ENCODE measurements at regions not wholly inside any gene's neighbourhood (a gene's known extent, or its start where the extent isn't known, plus 50 kb on each side); places are given as distances from the start of the nearest gene placed in this dataset.

GRCh38 chr3:148420242-148420641 is 277.5 kb upstream of the AGTR1 start:
- Mint-ChIP-seq H3K36me3 (ENCODE audit: low read depth) (no peaks in the 10 kb centered on the region), H3K4me3 (no peak overlapping the region), H3K27me3 (ENCODE audit: low read depth) (no peaks in the 10 kb centered on the region), H3K9me3 (no peaks in the 10 kb centered on the region), H3K27ac (no peak overlapping the region), H3K4me1 (ENCODE audit: low read depth) (no peaks in the 10 kb centered on the region)

- Mint-ChIP-seq H3K4me3 (no peak overlapping the region), H3K27ac (no peak overlapping the region), H3K4me1 (ENCODE audit: low read depth) (no peaks in the 10 kb centered on the region), H3K36me3 (ENCODE audit: low read depth) (no peaks in the 10 kb centered on the region), H3K9me3 (no peaks in the 10 kb centered on the region), H3K27me3 (ENCODE audit: low read depth) (no peaks in the 10 kb centered on the region)
Measured at GRCh38 chr3:148428862-148429605, 268.7 kb upstream of the AGTR1 start.

DNA sequence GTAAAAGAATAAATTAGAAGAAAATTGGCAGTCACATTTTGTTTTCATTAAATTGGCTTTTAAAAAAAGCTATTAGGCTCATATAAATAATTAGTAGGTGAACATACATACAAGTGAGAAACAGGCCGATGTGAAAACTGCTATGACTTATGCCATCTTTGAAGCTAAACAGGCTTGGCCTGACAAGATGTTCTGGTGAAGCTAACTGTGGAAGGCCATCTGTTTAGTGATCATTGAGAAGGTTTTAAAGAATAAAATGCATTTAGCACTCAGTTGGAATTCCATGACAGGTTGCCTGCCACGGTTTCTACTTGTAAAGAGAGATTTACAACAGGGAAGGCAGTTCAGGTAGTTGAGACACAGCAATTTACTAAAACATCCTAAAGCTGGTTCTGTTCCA is 264.0 kb upstream of the AGTR1 start:
- Mint-ChIP-seq H3K27me3 (ENCODE audit: low read depth) (no peaks in the 10 kb centered on the region), H3K4me3 (no peak overlapping the region), H3K4me1 (ENCODE audit: low read depth) (no peaks in the 10 kb centered on the region), H3K36me3 (ENCODE audit: low read depth) (no peaks in the 10 kb centered on the region), H3K9me3 (no peaks in the 10 kb centered on the region), H3K27ac (no peak overlapping the region)

- Mint-ChIP-seq H3K27me3 (ENCODE audit: low read depth) (no peaks in the 10 kb centered on the region), H3K36me3 (ENCODE audit: low read depth) (no peaks in the 10 kb centered on the region)
Measured at GRCh38 chr3:148435534-148435933, 262.2 kb upstream of the AGTR1 start.

GRCh38 chr3:148439254-148439822 is 258.4 kb upstream of the AGTR1 start:
- H3K9me3 Mint-ChIP-seq = no peaks in the 10 kb centered on the region
- H3K36me3 Mint-ChIP-seq (ENCODE audit: low read depth) = no peaks in the 10 kb centered on the region
- no peaks in the 10 kb centered on the region for H3K4me1 Mint-ChIP-seq (ENCODE audit: low read depth)
- no peak overlapping the region for H3K4me3 Mint-ChIP-seq
- no peaks in the 10 kb centered on the region for H3K27me3 Mint-ChIP-seq (ENCODE audit: low read depth)
- no peak overlapping the region for H3K27ac Mint-ChIP-seq

More at GRCh38 chr3:148435534-148435933, 262.2 kb upstream of the AGTR1 start:
- Mint-ChIP-seq H3K4me3 (no peak overlapping the region), H3K4me1 (ENCODE audit: low read depth) (no peaks in the 10 kb centered on the region), H3K9me3 (no peaks in the 10 kb centered on the region), H3K27ac (no peak overlapping the region)

GRCh38 chr3:148441191-148441590 is 256.5 kb upstream of the AGTR1 start:
- Mint-ChIP-seq H3K4me1 (ENCODE audit: low read depth) (no peaks in the 10 kb centered on the region), H3K9me3 (no peaks in the 10 kb centered on the region), H3K27me3 (ENCODE audit: low read depth) (no peaks in the 10 kb centered on the region)

DNA sequence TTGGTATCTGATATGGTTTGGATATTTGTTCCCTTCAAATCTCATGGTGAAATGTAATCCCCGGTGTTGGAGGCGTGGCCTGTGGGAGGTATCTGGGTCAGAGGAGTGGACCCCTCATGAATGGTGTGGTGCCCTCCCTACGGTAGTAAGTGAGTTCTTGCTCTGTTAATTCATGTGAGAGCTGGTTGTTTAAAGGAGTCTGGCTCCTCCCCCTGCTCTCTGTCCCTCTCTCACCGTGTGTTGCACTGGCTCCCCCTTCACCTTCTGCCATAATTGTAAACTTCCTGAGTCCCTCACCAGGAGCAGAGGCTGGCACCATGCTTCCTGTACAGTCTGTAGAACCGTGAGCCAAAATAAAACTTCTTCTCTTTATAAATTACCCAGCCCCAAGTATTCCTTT is 246.9 kb upstream of the AGTR1 start:
- Mint-ChIP-seq H3K27me3 (ENCODE audit: low read depth) (no peaks in the 10 kb centered on the region), H3K36me3 (ENCODE audit: low read depth) (no peaks in the 10 kb centered on the region), H3K9me3 (no peaks in the 10 kb centered on the region), H3K27ac (no peak overlapping the region), H3K4me3 (no peak overlapping the region), H3K4me1 (ENCODE audit: low read depth) (no peaks in the 10 kb centered on the region)

More at GRCh38 chr3:148441191-148441590, 256.5 kb upstream of the AGTR1 start:
- Mint-ChIP-seq H3K36me3 (ENCODE audit: low read depth) (no peaks in the 10 kb centered on the region), H3K4me3 (no peak overlapping the region), H3K27ac (no peak overlapping the region)

- Mint-ChIP-seq H3K4me1 (ENCODE audit: low read depth) (no peaks in the 10 kb centered on the region), H3K27me3 (ENCODE audit: low read depth) (no peaks in the 10 kb centered on the region), H3K4me3 (no peak overlapping the region), H3K36me3 (ENCODE audit: low read depth) (no peaks in the 10 kb centered on the region), H3K27ac (no peak overlapping the region), H3K9me3 (no peaks in the 10 kb centered on the region)
Measured at GRCh38 chr3:148451969-148452368, 245.7 kb upstream of the AGTR1 start.

DNA sequence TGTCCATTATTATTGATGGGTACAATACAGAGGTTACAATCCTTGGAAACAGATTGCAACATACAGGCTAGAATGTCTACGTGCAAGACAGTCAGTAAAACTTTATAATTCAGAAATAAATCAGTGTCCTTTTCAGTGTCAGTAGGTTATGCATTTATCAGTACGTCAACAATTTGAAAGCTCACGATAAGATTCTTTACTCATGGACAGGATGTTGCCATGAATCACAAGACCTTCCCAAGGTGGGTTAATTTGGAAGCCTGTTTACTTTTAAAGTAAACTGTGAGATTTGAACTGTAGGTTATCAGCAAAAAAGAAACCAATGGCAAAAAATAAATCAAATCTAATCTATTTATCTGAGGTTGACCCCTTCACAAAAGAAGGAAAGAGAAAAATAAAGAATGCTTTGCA is 243.9 kb upstream of the AGTR1 start:
- Mint-ChIP-seq H3K4me3 (no peak overlapping the region), H3K27ac (no peak overlapping the region), H3K9me3 (no peaks in the 10 kb centered on the region), H3K4me1 (ENCODE audit: low read depth) (no peaks in the 10 kb centered on the region), H3K27me3 (ENCODE audit: low read depth) (no peaks in the 10 kb centered on the region), H3K36me3 (ENCODE audit: low read depth) (no peaks in the 10 kb centered on the region)

DNA sequence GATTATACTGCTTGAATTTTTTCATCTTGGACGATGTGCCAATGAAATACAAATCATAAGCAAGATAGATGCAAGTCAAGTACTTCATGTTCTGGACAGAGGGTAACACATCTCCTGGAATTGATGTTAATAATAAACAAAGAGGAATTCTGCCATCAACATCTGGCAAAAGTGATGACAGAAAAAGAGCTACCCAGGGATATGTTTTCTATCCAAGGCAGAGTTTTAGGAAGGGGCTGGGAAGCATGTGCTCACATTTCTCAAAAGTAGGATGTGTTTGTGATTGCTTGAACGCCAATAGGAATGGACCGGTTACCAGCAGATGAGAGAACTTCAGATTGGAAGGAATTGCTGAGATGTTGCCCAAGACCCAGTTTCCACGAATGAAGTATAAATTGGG is 242.6 kb upstream of the AGTR1 start:
- no peaks in the 10 kb centered on the region for H3K27me3 Mint-ChIP-seq (ENCODE audit: low read depth)
- no peaks in the 10 kb centered on the region for H3K36me3 Mint-ChIP-seq (ENCODE audit: low read depth)
- H3K9me3 Mint-ChIP-seq = no peaks in the 10 kb centered on the region
- H3K4me3 Mint-ChIP-seq = no peak overlapping the region
- no peak overlapping the region for H3K27ac Mint-ChIP-seq
- H3K4me1 Mint-ChIP-seq (ENCODE audit: low read depth) = no peaks in the 10 kb centered on the region

- Mint-ChIP-seq H3K36me3 (ENCODE audit: low read depth) (no peaks in the 10 kb centered on the region), H3K27me3 (ENCODE audit: low read depth) (no peaks in the 10 kb centered on the region), H3K9me3 (no peaks in the 10 kb centered on the region), H3K27ac (no peak overlapping the region), H3K4me1 (ENCODE audit: low read depth) (no peaks in the 10 kb centered on the region), H3K4me3 (no peak overlapping the region)
Measured at GRCh38 chr3:148457886-148458285, 239.8 kb upstream of the AGTR1 start.

- no peak overlapping the region for H3K27ac Mint-ChIP-seq
- H3K4me3 Mint-ChIP-seq = no peak overlapping the region
- H3K27me3 Mint-ChIP-seq (ENCODE audit: low read depth) = no peaks in the 10 kb centered on the region
- H3K36me3 Mint-ChIP-seq (ENCODE audit: low read depth) = no peaks in the 10 kb centered on the region
- no peaks in the 10 kb centered on the region for H3K4me1 Mint-ChIP-seq (ENCODE audit: low read depth)
- H3K9me3 Mint-ChIP-seq = no peaks in the 10 kb centered on the region
Measured at GRCh38 chr3:148459931-148460513, 237.7 kb upstream of the AGTR1 start.

DNA sequence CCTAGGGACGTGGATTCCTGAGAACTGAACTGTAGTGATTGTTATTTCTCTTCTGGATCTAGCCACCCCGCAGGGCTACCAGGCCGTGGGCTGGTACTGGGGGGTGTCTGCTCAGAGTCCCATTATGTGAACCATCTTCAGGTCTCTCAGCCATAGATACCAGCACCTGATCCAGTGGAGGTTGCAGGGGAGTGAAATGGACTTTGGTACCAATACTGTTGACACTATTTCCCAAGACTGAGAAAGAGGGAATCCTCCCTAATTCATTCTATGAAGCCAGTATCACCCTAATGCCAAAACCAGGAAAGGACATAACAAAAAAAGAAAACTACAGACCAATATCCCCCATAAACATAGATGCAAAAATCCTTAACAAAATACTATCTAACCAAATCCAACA is 237.0 kb upstream of the AGTR1 start:
- Mint-ChIP-seq H3K36me3 (ENCODE audit: low read depth) (no peaks in the 10 kb centered on the region), H3K4me3 (no peak overlapping the region)

DNA sequence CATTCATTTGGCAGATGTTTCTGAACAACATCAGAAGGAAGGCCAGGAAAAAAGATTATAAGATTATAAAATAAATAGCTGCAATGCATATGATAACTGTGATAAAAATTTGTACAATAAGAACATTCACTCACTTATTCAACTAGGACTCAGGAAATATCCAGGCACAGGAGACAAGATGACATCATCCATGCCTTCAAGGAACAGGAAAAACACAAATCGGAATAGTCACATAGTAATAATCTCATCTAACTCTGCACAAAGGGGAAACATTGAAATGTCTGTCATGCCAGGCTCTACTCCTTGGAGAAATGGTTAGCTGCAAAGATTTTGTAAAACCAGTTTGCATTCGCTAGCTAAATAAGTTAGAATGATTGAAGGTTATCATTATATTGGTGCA is 233.5 kb upstream of the AGTR1 start:
- H3K4me1 Mint-ChIP-seq (ENCODE audit: low read depth) = no peaks in the 10 kb centered on the region
- H3K4me3 Mint-ChIP-seq = no peak overlapping the region
- no peak overlapping the region for H3K27ac Mint-ChIP-seq
- H3K9me3 Mint-ChIP-seq = no peaks in the 10 kb centered on the region
- H3K36me3 Mint-ChIP-seq (ENCODE audit: low read depth) = no peaks in the 10 kb centered on the region
- H3K27me3 Mint-ChIP-seq (ENCODE audit: low read depth) = no peaks in the 10 kb centered on the region

More for the DNA sequence above, 237.0 kb upstream of the AGTR1 start:
- no peaks in the 10 kb centered on the region for H3K27me3 Mint-ChIP-seq (ENCODE audit: low read depth)
- H3K4me1 Mint-ChIP-seq (ENCODE audit: low read depth) = no peaks in the 10 kb centered on the region
- no peak overlapping the region for H3K27ac Mint-ChIP-seq
- no peaks in the 10 kb centered on the region for H3K9me3 Mint-ChIP-seq

DNA sequence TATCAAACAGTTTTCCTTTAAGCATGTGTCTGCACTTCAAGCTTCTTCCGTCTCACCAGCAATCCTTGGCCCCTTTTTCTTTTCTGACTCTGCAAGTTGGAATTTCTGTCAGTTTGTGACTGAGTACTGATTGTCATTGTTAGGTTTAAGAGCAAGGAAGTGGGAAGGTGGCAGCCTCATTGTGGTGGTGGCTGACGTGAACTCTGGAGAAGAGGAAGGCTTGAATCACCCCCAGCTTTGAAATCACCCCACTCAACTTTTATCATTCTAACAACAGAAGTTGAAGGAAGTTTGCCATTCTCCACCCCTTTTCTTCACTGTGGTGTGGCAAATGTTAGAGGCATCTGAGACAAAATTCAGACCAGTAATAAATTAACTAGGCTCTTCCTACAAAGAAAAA is 231.6 kb upstream of the AGTR1 start:
- Mint-ChIP-seq H3K4me1 (ENCODE audit: low read depth) (no peaks in the 10 kb centered on the region), H3K36me3 (ENCODE audit: low read depth) (no peaks in the 10 kb centered on the region), H3K27ac (no peak overlapping the region), H3K9me3 (no peaks in the 10 kb centered on the region), H3K4me3 (no peak overlapping the region), H3K27me3 (ENCODE audit: low read depth) (no peaks in the 10 kb centered on the region)

Measured in T-helper 1 cell treated with Interleukin-12 subunit alpha and Interleukin-12 subunit beta and Interleukin-4 antibody, amounts not matched to agents 30 μg/mL and 1 μg/mL, for 36 hours (primary cell).